Endodermal cell (in vitro differentiated cells): ENCODE measurements at regions not wholly inside any gene's neighbourhood (a gene's known extent, or its start where the extent isn't known, plus 50 kb on each side); places are given as distances from the start of the nearest gene placed in this dataset.

Source experiments
- DNase-seq: peaks from one replicate; pipeline ENCODE4 v3.0.0-alpha.2; 2017
- H3K27ac ChIP-seq: 2 replicates; pipeline ENCODE4 v1.5.1; 2013; ENCODE audit warnings: mild to moderate bottlenecking, low read depth, low read length, moderate library complexity
- H3K27me3 ChIP-seq: 2 replicates; pipeline ENCODE4 v1.6.1; 2013; ENCODE audit warnings: mild to moderate bottlenecking, low read length, moderate library complexity; ENCODE audit not compliant: insufficient read depth, control insufficient read depth, poor library complexity, severe bottlenecking
- H3K36me3 ChIP-seq: 2 replicates; pipeline ENCODE4 v1.7.0; 2013; ENCODE audit warnings: mild to moderate bottlenecking, low read length, moderate library complexity; ENCODE audit not compliant: control insufficient read depth, insufficient read depth
- H3K4me1 ChIP-seq: one replicate; pipeline ENCODE4 v1.7.0; 2013; ENCODE audit warnings: low read length; ENCODE audit not compliant: control insufficient read depth, insufficient read depth
- H3K4me3 ChIP-seq: 2 replicates; pipeline ENCODE4 v1.5.1; 2013; ENCODE audit warnings: mild to moderate bottlenecking, low read length, moderate library complexity
- H3K9ac ChIP-seq: 2 replicates; pipeline ENCODE4 v1.6.1; 2013; ENCODE audit warnings: mild to moderate bottlenecking, low read length, moderate library complexity; ENCODE audit not compliant: poor library complexity, severe bottlenecking; ENCODE audit errors: extremely low read depth
- H3K9me3 ChIP-seq: 2 replicates; pipeline ENCODE4 v1.6.1; 2013; ENCODE audit warnings: mild to moderate bottlenecking, low read length, moderate library complexity; ENCODE audit not compliant: control insufficient read depth
- H3K27ac Mint-ChIP-seq: 2 replicates; pipeline ENCODE4 v1.8.0; 2020; ENCODE audit warnings: mixed read lengths
- H3K27me3 Mint-ChIP-seq: 2 replicates; pipeline ENCODE4 v1.8.0; 2021; ENCODE audit warnings: mild to moderate bottlenecking, mixed read lengths; ENCODE audit not compliant: insufficient read depth
- H3K36me3 Mint-ChIP-seq: 2 replicates; pipeline ENCODE4 v1.8.0; 2020; ENCODE audit warnings: low read depth, mixed read lengths
- H3K4me1 Mint-ChIP-seq: 2 replicates; pipeline ENCODE4 v1.8.0; 2020; ENCODE audit warnings: mixed read lengths
- H3K4me3 Mint-ChIP-seq: 2 replicates; pipeline ENCODE4 v1.8.0; 2020; ENCODE audit warnings: mild to moderate bottlenecking, moderate library complexity, mixed read lengths
- H3K9me3 Mint-ChIP-seq: 2 replicates; pipeline ENCODE4 v1.8.0; 2020; ENCODE audit warnings: mild to moderate bottlenecking, mixed read lengths
- CTCF ChIP-seq: fragments of 200-600 bp; sonication (generic); conservative IDR thresholded peaks from 2 replicates; pipeline ENCODE4 v1.5.0; 2021; ENCODE audit warnings: antibody characterized with exemption, mild to moderate bottlenecking
- WGBS, 2 experiments: methylation state at CpG; one replicate each; pipeline versions ENCODE4 v1.1.5 to v1.1.7; 2013; ENCODE audit warnings: missing lambda C conversion rate in 2 of 2, mixed read lengths in 1 of 2; ENCODE audit not compliant: insufficient coverage in 1 of 2, insufficient read length in 1 of 2; 5-methylcytosine and 5-hydroxymethylcytosine counted together

GRCh38 chr22:49492308-49492707 lies 335.4 kb downstream of the BRD1 start:
- H3K27me3 ChIP-seq = no peaks in the 10 kb centered on the region
- H3K27ac ChIP-seq = no peak overlapping the region
- H3K27me3 Mint-ChIP-seq = peaks cover 1% of the 10 kb centered on the region
- H3K4me1 Mint-ChIP-seq = peaks cover 9% of the 10 kb centered on the region
- no peaks in the 10 kb centered on the region for H3K4me1 ChIP-seq
- no peak overlapping the region for H3K4me3 ChIP-seq
- H3K27ac Mint-ChIP-seq = no peak overlapping the region
- no peaks in the 10 kb centered on the region for H3K9me3 Mint-ChIP-seq
- no peak for TF ChIP-seq CTCF
- DNase-seq = no peak
- H3K36me3 Mint-ChIP-seq = no peaks in the 10 kb centered on the region
- no peak overlapping the region for H3K4me3 Mint-ChIP-seq
- no peaks in the 10 kb centered on the region for H3K9me3 ChIP-seq
- no peak overlapping the region for H3K9ac ChIP-seq
- no peaks in the 10 kb centered on the region for H3K36me3 ChIP-seq
- 93 to 98% methylated on average over 11 to 17 of the region's 17 CpGs for WGBS, 2 experiments

- no peak overlapping the region for H3K27ac Mint-ChIP-seq
Observed at GRCh38 chr22:49491726-49492125, 335.9 kb downstream of the BRD1 start.

GRCh38 chr22:49491221-49491635 lies 336.4 kb downstream of the BRD1 start:
- H3K9ac ChIP-seq = no peak overlapping the region
- no peaks in the 10 kb centered on the region for H3K9me3 Mint-ChIP-seq
- no peaks in the 10 kb centered on the region for H3K27me3 ChIP-seq
- no peaks in the 10 kb centered on the region for H3K4me1 ChIP-seq
- H3K36me3 Mint-ChIP-seq = no peaks in the 10 kb centered on the region
- no peak overlapping the region for H3K4me3 ChIP-seq
- no peaks in the 10 kb centered on the region for H3K36me3 ChIP-seq
- peaks cover 9% of the 10 kb centered on the region for H3K4me1 Mint-ChIP-seq
- H3K27me3 Mint-ChIP-seq = peaks cover 1% of the 10 kb centered on the region
- 77 to 87% methylated on average over 4 to 9 of the region's 9 CpGs for WGBS, 2 experiments
- no peak overlapping the region for H3K27ac ChIP-seq
- no peaks in the 10 kb centered on the region for H3K9me3 ChIP-seq
- H3K27ac Mint-ChIP-seq = no peak overlapping the region
- no peak overlapping the region for H3K4me3 Mint-ChIP-seq
- no peak for TF ChIP-seq CTCF
- DNase-seq = no peak

More at GRCh38 chr22:49491726-49492125, 335.9 kb downstream of the BRD1 start:
- no peak for DNase-seq
- TF ChIP-seq CTCF = no peak
- WGBS, 2 experiments = 89 to 93% methylated on average over 11 to 15 of the region's 15 CpGs
- H3K9me3 Mint-ChIP-seq = no peaks in the 10 kb centered on the region
- Histone ChIP-seq H3K27me3 (no peaks in the 10 kb centered on the region), H3K9me3 (no peaks in the 10 kb centered on the region), H3K9ac (no peak overlapping the region), H3K36me3 (no peaks in the 10 kb centered on the region), H3K27ac (no peak overlapping the region), H3K4me3 (no peak overlapping the region), H3K4me1 (no peaks in the 10 kb centered on the region)
- H3K4me3 Mint-ChIP-seq = no peak overlapping the region
- no peaks in the 10 kb centered on the region for H3K36me3 Mint-ChIP-seq
- peaks cover 9% of the 10 kb centered on the region for H3K4me1 Mint-ChIP-seq
- H3K27me3 Mint-ChIP-seq = peaks cover 1% of the 10 kb centered on the region
